Tibial nerve (tissue), 4 donors: ENCODE measurements at regions not wholly inside any gene's neighbourhood (a gene's known extent, or its start where the extent isn't known, plus 50 kb on each side); places are given as distances from the start of the nearest gene placed in this dataset.

Experiments
- EP300 ChIP-seq, 2 donors: sonication (generic); formaldehyde crosslinking; IDR thresholded peaks; one replicate each; pipeline ENCODE4 v1.6.1; 2017; ENCODE audit warnings: antibody characterized with exemption in 2 of 2, mild to moderate bottlenecking in 1 of 2
- POLR2A ChIP-seq, 2 donors: fragments of 450-650 bp; IDR thresholded peaks; one replicate each; pipeline ENCODE4 v1.6.1; 2017; ENCODE audit warnings: antibody characterized with exemption in 2 of 2, mild to moderate bottlenecking in 2 of 2, moderate library complexity in 2 of 2
- TF ChIP-seq, protein P1 (sequence below), 5 experiments: fragments of 200-600 bp in 3 of 5; fragments of 450-650 bp in 2 of 5; sonication (generic) in 3 of 5; IDR thresholded peaks; one replicate each; pipeline ENCODE4 v1.5.1; 2016 to 2019; ENCODE audit warnings: antibody characterized with exemption in 5 of 5, mild to moderate bottlenecking in 3 of 5, moderate library complexity in 2 of 5

GRCh38 chr4:106746451-106746850 is 289.7 kb downstream of the DKK2 start:
- TF ChIP-seq POLR2A (IDR thresholded peaks at IDR 0.05) (no peak), EP300 (IDR thresholded peaks at IDR 0.05) (no peak)
- TF ChIP-seq, protein P1, sequence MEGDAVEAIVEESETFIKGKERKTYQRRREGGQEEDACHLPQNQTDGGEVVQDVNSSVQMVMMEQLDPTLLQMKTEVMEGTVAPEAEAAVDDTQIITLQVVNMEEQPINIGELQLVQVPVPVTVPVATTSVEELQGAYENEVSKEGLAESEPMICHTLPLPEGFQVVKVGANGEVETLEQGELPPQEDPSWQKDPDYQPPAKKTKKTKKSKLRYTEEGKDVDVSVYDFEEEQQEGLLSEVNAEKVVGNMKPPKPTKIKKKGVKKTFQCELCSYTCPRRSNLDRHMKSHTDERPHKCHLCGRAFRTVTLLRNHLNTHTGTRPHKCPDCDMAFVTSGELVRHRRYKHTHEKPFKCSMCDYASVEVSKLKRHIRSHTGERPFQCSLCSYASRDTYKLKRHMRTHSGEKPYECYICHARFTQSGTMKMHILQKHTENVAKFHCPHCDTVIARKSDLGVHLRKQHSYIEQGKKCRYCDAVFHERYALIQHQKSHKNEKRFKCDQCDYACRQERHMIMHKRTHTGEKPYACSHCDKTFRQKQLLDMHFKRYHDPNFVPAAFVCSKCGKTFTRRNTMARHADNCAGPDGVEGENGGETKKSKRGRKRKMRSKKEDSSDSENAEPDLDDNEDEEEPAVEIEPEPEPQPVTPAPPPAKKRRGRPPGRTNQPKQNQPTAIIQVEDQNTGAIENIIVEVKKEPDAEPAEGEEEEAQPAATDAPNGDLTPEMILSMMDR (IDR thresholded peaks at IDR 0.05), result no peak
